K562 (cell line): ENCODE measurements at regions not wholly inside any gene's neighbourhood (a gene's known extent, or its start where the extent isn't known, plus 50 kb on each side); places are given as distances from the start of the nearest gene placed in this dataset.

Experiments used
- ATAC-seq: fragments of 200-7000 bp; cut with Tn5 transposase; 3 replicates; pipeline ENCODE4 v1.9.1; 2020; ENCODE audit warnings: moderate library complexity
- BruUV-seq: library from RNA; stranded (reverse); fragments of 400-500 nt; replicated peaks from 2 replicates; lab custom pipeline; 2021; lab: Mats Ljungman, UMichigan
- CTCF ChIA-PET: fragments of 300-600 bp; formaldehyde crosslinking; extraction: SDS; loops from one replicate; lab custom pipeline; 2021; ENCODE audit warnings: low intra/inter-chr PET ratio; lab: Yijun Ruan, JAX
- POLR2A ChIA-PET: fragments of 300-600, 350-650 bp; sonication (Branson Sonifier 250); formaldehyde crosslinking; extraction: SDS; loops from one replicate; lab custom pipeline; 2021; ENCODE audit warnings: antibody characterized with exemption, inconsistent platforms; lab: Yijun Ruan, JAX
- DNase-seq, 4 experiments: peaks; one replicate each; pipeline versions ENCODE4 v3.0.0 to v3.0.0-alpha.2; 2011 to 2018; ENCODE audit warnings: low spot score in 3 of 4, mixed read lengths in 3 of 4; ENCODE audit errors: extremely low read depth in 1 of 4
- FAIRE-seq: peaks from 2 replicates; lab custom pipeline; 2011; peaks lifted over from hg19 to GRCh38; lab: Jason Lieb, UNC
- H2AFZ ChIP-seq: 2 replicates; pipeline ENCODE4 v1.6.0; 2011; ENCODE audit warnings: low read depth, low read length, control low read depth, inconsistent platforms
- H3K27ac ChIP-seq: fragments of 200-600 bp; 3 replicates; pipeline ENCODE4 v1.8.0; 2011; ENCODE audit warnings: low read depth, mild to moderate bottlenecking, control low read depth, inconsistent platforms, low read length, moderate library complexity, mixed read lengths; ENCODE audit errors: extremely low read depth
- H3K27me3 ChIP-seq, 2 experiments: fragments of 300-600 bp in 1 of 2; 2 replicates in 1 of 2; 3 replicates in 1 of 2; pipeline versions ENCODE4 v1.6.0 to v1.8.0; 2011; ENCODE audit warnings: inconsistent platforms in 2 of 2, low read length in 2 of 2, mild to moderate bottlenecking in 1 of 2, mixed read lengths in 1 of 2, moderate library complexity in 1 of 2; ENCODE audit not compliant: control insufficient read depth in 2 of 2, insufficient read depth in 2 of 2
- H3K36me3 ChIP-seq: fragments of 300-600 bp; 3 replicates; pipeline ENCODE4 v1.8.0; 2011; ENCODE audit warnings: mild to moderate bottlenecking, low read length, inconsistent platforms; ENCODE audit not compliant: control insufficient read depth, insufficient read depth
- H3K4me1 ChIP-seq, 2 experiments: fragments of 200-600 bp in 1 of 2; replicated peaks in 1 of 2; 2 replicates in 1 of 2; 3 replicates in 1 of 2; pipeline versions ENCODE4 v1.5.1 to v1.8.0; 2011; ENCODE audit warnings: inconsistent platforms in 2 of 2, low read length in 2 of 2, mild to moderate bottlenecking in 1 of 2, mixed read lengths in 1 of 2, moderate library complexity in 1 of 2; ENCODE audit not compliant: control insufficient read depth in 2 of 2, insufficient read depth in 2 of 2
- H3K4me2 ChIP-seq: 2 replicates; pipeline ENCODE4 v1.6.1; 2011; ENCODE audit warnings: low read length, control low read depth, inconsistent platforms, mixed read lengths; ENCODE audit not compliant: insufficient read depth
- H3K4me3 ChIP-seq: fragments of 200-600 bp; sonication (generic), shearing (Covaris generic); 2 replicates; pipeline ENCODE4 v1.5.1; 2016; ENCODE audit warnings: control low read depth, inconsistent platforms
- H3K79me2 ChIP-seq: fragments of 200-600 bp; 3 replicates; pipeline ENCODE4 v1.8.0; 2011; ENCODE audit warnings: low read length, inconsistent platforms; ENCODE audit not compliant: control insufficient read depth, insufficient read depth
- H3K9ac ChIP-seq, 2 experiments: 2 replicates each; pipeline versions ENCODE4 v1.6.0 to v1.6.1; 2011; ENCODE audit warnings: low read depth in 2 of 2, low read length in 2 of 2, control low read depth in 1 of 2, inconsistent platforms in 1 of 2, mild to moderate bottlenecking in 1 of 2, mixed read lengths in 1 of 2; ENCODE audit not compliant: insufficient read depth in 1 of 2
- H3K9me1 ChIP-seq: one replicate; pipeline ENCODE4 v1.6.0; 2011; ENCODE audit warnings: inconsistent platforms, mild to moderate bottlenecking, low read length, moderate library complexity; ENCODE audit not compliant: control insufficient read depth, insufficient read depth
- H3K9me3 ChIP-seq: replicated peaks from 2 replicates; pipeline ENCODE4 v1.5.1; 2011; ENCODE audit warnings: low read depth, low read length, inconsistent platforms; ENCODE audit not compliant: control insufficient read depth, insufficient read depth
- H4K20me1 ChIP-seq: replicated peaks from 2 replicates; pipeline ENCODE4 v1.6.1; 2011; ENCODE audit warnings: low read length, inconsistent platforms, mixed read lengths; ENCODE audit not compliant: control insufficient read depth, insufficient read depth
- DLX4 ChIP-seq: fragments of 250-450 bp; sonication (Bioruptor Pico); IDR thresholded peaks from 2 replicates; pipeline ENCODE4 v1.6.1; 2021; ENCODE audit warnings: mild to moderate bottlenecking
- EHMT2 ChIP-seq: fragments of 450-650 bp; IDR thresholded peaks from 2 replicates; pipeline ENCODE4 v1.6.1; 2018; ENCODE audit warnings: antibody characterized with exemption
- HOXB6 ChIP-seq: fragments of 250-450 bp; sonication (Bioruptor Pico); IDR thresholded peaks from 2 replicates; pipeline ENCODE4 v1.5.1; 2022; ENCODE audit warnings: mild to moderate bottlenecking, borderline replicate concordance
- MEF2A ChIP-seq: IDR thresholded peaks from 2 replicates; pipeline ENCODE4 v1.6.1; 2011; ENCODE audit warnings: low read depth, mild to moderate bottlenecking, low read length, moderate library complexity; ENCODE audit not compliant: control insufficient read depth
- MXI1 ChIP-seq: IDR thresholded peaks from 2 replicates; pipeline ENCODE4 v1.6.1; 2011; ENCODE audit warnings: low read depth, mild to moderate bottlenecking, improper control_type of control experiment, low read length
- POLR3G ChIP-seq: IDR thresholded peaks from 2 replicates; pipeline ENCODE4 v1.6.1; 2011; ENCODE audit not compliant: insufficient read length, insufficient replicate concordance; ENCODE audit errors: extremely low read depth
- ZNF354B ChIP-seq: fragments of 250-450 bp; sonication (Bioruptor Pico); IDR thresholded peaks from 2 replicates; pipeline ENCODE4 v1.4.0; 2020
- ZNF764 ChIP-seq: fragments of 250-450 bp; sonication (Bioruptor Pico); IDR thresholded peaks from 2 replicates; pipeline ENCODE4 v1.4.0; 2020; ENCODE audit warnings: low read depth, mild to moderate bottlenecking, moderate library complexity
- WGBS: fragments of 100-300 bp; shearing (Covaris generic); methylation state at CpG from one replicate; pipeline ENCODE4 v1.1.6; 2016; ENCODE audit warnings: low coverage, mixed read lengths; ENCODE audit not compliant: insufficient coverage; ENCODE audit errors: missing lambda C conversion rate; 5-methylcytosine and 5-hydroxymethylcytosine counted together
- in situ Hi-C: fragments of 300-500 bp; cut with MboI; formaldehyde crosslinking; loops from 4 replicates; pipeline ENCODE4 v1.15.0; 2018; ENCODE audit warnings: inconsistent platforms, mixed read lengths
- intact Hi-C: fragments of 100-400 bp; cut with micrococcal nuclease; formaldehyde crosslinking; loops from 2 replicates; pipeline ENCODE4 v1.14.2; 2022
- TF ChIP-seq, protein P1 (sequence below): fragments of 450-650 bp; IDR thresholded peaks from 2 replicates; pipeline ENCODE4 v1.6.1; 2016; ENCODE audit warnings: low read depth

GRCh38 chr3:182597621-182598041, 195.7 kb upstream of the ATP11B start:
- no peak overlapping the region for H3K4me3 ChIP-seq
- no peak overlapping the region for H3K9ac ChIP-seq
- peaks cover 12 to 16% of the 10 kb centered on the region in 2 experiments; a peak in 4 of 5 replicates for H3K27me3 ChIP-seq
- no peaks in the 10 kb centered on the region for H3K9me1 ChIP-seq
- intact Hi-C loops = no loop called here
- WGBS = 4% methylated on average over 3 of the region's 3 CpGs
- DNase-seq = no peak
- no peak for TF ChIP-seq HOXB6 (CRISPR knock-in tag)
- TF ChIP-seq ZNF764 = no peak
- TF ChIP-seq DLX4 = no peak
- no peak for TF ChIP-seq MEF2A
- TF ChIP-seq POLR3G = no peak
- no peak for TF ChIP-seq ZNF354B (CRISPR knock-in tag)
- no peak for TF ChIP-seq EHMT2
- TF ChIP-seq, all 486 proteins: peak for 0
- Histone ChIP-seq H3K4me2 (no peak overlapping the region), H3K36me3 (no peaks in the 10 kb centered on the region), H3K4me1 (no peaks in the 10 kb centered on the region), H4K20me1 (no peaks in the 10 kb centered on the region), H3K27ac (no peak overlapping the region), H3K9me3 (no peaks in the 10 kb centered on the region), H3K79me2 (no peaks in the 10 kb centered on the region), H2AFZ (no peak overlapping the region)
- in situ Hi-C loops = no loop called here
- CTCF ChIA-PET = no interaction called here
- BruUV-seq = no TSS peak
- ATAC-seq = no peak
- POLR2A ChIA-PET = no interaction called here
- FAIRE-seq = no peak

- Histone ChIP-seq H4K20me1 (no peaks in the 10 kb centered on the region), H3K9me1 (no peaks in the 10 kb centered on the region), H3K79me2 (no peaks in the 10 kb centered on the region), H3K9ac (no peak overlapping the region), H3K27me3 (peaks cover 8 to 11% of the 10 kb centered on the region in 2 experiments; a peak in 3 of 5 replicates), H3K27ac (no peak overlapping the region), H2AFZ (no peak overlapping the region), H3K4me2 (no peak overlapping the region), H3K36me3 (no peaks in the 10 kb centered on the region), H3K9me3 (no peaks in the 10 kb centered on the region), H3K4me3 (no peak overlapping the region), H3K4me1 (no peaks in the 10 kb centered on the region)
- in situ Hi-C loops = no loop called here
- intact Hi-C loops = no loop called here
- ATAC-seq (no peak), DNase-seq (no peak), FAIRE-seq (no peak)
- no TSS peak for BruUV-seq
- WGBS = 0% methylated on average over 2 of the region's 2 CpGs
- POLR2A ChIA-PET = interaction anchor here (0.5 kb wide), 1 partner anchor 939 kb away, joined by 3 read pairs; no protein-coding TSS in a partner anchor
- CTCF ChIA-PET = no interaction called here
- TF ChIP-seq, protein P1, sequence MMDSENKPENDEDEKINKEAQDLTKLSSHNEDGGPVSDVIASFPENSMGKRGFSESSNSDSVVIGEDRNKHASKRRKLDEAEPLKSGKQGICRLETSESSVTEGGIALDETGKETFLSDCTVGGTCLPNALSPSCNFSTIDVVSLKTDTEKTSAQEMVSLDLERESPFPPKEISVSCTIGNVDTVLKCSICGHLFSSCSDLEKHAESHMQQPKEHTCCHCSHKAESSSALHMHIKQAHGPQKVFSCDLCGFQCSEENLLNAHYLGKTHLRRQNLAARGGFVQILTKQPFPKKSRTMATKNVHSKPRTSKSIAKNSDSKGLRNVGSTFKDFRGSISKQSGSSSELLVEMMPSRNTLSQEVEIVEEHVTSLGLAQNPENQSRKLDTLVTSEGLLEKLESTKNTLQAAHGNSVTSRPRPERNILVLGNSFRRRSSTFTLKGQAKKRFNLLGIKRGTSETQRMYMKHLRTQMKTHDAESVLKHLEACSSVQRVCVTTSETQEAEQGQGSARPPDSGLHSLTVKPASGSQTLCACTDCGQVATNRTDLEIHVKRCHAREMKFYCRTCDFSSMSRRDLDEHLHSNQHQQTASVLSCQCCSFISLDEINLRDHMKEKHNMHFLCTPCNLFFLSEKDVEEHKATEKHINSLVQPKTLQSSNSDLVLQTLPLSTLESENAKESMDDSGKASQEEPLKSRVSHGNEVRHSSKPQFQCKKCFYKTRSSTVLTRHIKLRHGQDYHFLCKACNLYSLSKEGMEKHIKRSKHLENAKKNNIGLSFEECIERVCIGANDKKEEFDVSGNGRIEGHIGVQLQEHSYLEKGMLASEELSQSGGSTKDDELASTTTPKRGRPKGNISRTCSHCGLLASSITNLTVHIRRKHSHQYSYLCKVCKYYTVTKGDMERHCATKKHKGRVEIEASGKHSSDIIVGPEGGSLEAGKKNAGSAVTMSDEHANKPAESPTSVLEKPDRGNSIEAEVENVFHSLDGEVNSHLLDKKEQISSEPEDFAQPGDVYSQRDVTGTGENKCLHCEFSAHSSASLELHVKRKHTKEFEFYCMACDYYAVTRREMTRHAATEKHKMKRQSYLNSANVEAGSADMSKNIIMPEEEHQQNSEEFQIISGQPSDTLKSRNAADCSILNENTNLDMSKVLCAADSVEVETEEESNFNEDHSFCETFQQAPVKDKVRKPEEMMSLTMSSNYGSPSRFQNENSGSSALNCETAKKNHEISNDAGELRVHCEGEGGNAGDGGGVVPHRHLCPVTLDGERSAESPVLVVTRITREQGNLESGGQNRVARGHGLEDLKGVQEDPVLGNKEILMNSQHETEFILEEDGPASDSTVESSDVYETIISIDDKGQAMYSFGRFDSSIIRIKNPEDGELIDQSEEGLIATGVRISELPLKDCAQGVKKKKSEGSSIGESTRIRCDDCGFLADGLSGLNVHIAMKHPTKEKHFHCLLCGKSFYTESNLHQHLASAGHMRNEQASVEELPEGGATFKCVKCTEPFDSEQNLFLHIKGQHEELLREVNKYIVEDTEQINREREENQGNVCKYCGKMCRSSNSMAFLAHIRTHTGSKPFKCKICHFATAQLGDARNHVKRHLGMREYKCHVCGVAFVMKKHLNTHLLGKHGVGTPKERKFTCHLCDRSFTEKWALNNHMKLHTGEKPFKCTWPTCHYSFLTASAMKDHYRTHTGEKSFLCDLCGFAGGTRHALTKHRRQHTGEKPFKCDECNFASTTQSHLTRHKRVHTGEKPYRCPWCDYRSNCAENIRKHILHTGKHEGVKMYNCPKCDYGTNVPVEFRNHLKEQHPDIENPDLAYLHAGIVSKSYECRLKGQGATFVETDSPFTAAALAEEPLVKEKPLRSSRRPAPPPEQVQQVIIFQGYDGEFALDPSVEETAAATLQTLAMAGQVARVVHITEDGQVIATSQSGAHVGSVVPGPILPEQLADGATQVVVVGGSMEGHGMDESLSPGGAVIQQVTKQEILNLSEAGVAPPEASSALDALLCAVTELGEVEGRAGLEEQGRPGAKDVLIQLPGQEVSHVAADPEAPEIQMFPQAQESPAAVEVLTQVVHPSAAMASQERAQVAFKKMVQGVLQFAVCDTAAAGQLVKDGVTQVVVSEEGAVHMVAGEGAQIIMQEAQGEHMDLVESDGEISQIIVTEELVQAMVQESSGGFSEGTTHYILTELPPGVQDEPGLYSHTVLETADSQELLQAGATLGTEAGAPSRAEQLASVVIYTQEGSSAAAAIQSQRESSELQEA = no peak
- TF ChIP-seq MXI1 = no peak
These were observed 191.7 kb upstream of the ATP11B start for GRCh38 chr3:182601597-182601996.
